Erythroblast (primary cell): ENCODE measurements at regions not wholly inside any gene's neighbourhood (a gene's known extent, or its start where the extent isn't known, plus 50 kb on each side); places are given as distances from the start of the nearest gene placed in this dataset.

Source experiments
- GATA1 ChIP-seq: IDR thresholded peaks from 2 replicates; pipeline ENCODE4 v1.6.1; 2011; ENCODE audit warnings: low read depth, mild to moderate bottlenecking, control low read depth, low read length, moderate library complexity
- POLR2A ChIP-seq: IDR thresholded peaks from 2 replicates; pipeline ENCODE4 v1.6.1; 2011; ENCODE audit warnings: mild to moderate bottlenecking, low read length

- TF ChIP-seq POLR2A (no peak), GATA1 (no peak)
Observed at GRCh38 chr14:36396798-36397197, 76.4 kb upstream of the MBIP start.
